H9 (cell line): ENCODE measurements at regions not wholly inside any gene's neighbourhood (a gene's known extent, or its start where the extent isn't known, plus 50 kb on each side); places are given as distances from the start of the nearest gene placed in this dataset.

Source experiments
- DNase-seq: peaks from one replicate; pipeline ENCODE4 v3.0.0-alpha.2; 2017
- H2AFZ ChIP-seq: one replicate; pipeline ENCODE4 v1.6.1; 2013; ENCODE audit warnings: mild to moderate bottlenecking, low read length, control low read depth, moderate library complexity
- H2AK5ac ChIP-seq: 2 replicates; pipeline ENCODE4 v1.6.1; 2013; ENCODE audit warnings: low read length, control low read depth, mixed read lengths; ENCODE audit not compliant: insufficient read length
- H2BK120ac ChIP-seq: one replicate; pipeline ENCODE4 v1.6.1; 2013; ENCODE audit warnings: low read depth, mild to moderate bottlenecking, low read length, control low read depth, inconsistent platforms; ENCODE audit not compliant: poor library complexity, severe bottlenecking
- H2BK12ac ChIP-seq: 2 replicates; pipeline ENCODE4 v1.6.1; 2013; ENCODE audit warnings: low read length, control low read depth, mixed read lengths, low read depth; ENCODE audit not compliant: insufficient read length
- H2BK15ac ChIP-seq: 2 replicates; pipeline ENCODE4 v1.6.1; 2013; ENCODE audit warnings: low read depth, low read length, control low read depth
- H2BK20ac ChIP-seq: one replicate; pipeline ENCODE4 v1.6.1; 2013; ENCODE audit warnings: low read depth, mild to moderate bottlenecking, low read length, control low read depth, inconsistent platforms; ENCODE audit not compliant: poor library complexity, severe bottlenecking
- H2BK5ac ChIP-seq: 2 replicates; pipeline ENCODE4 v1.6.1; 2013; ENCODE audit warnings: low read length, control low read depth, mixed read lengths; ENCODE audit not compliant: insufficient read length
- H3K14ac ChIP-seq: 2 replicates; pipeline ENCODE4 v1.6.1; 2013; ENCODE audit warnings: low read length, control low read depth; ENCODE audit not compliant: insufficient read depth
- H3K18ac ChIP-seq: 2 replicates; pipeline ENCODE4 v1.6.1; 2013; ENCODE audit warnings: low read depth, mild to moderate bottlenecking, mixed read lengths, low read length, control low read depth; ENCODE audit not compliant: insufficient read length
- H3K23ac ChIP-seq: 2 replicates; pipeline ENCODE4 v1.6.1; 2013; ENCODE audit warnings: low read length, control low read depth, mixed read lengths, low read depth; ENCODE audit not compliant: insufficient read length
- H3K23me2 ChIP-seq: 2 replicates; pipeline ENCODE4 v1.6.1; 2013; ENCODE audit warnings: low read depth, mild to moderate bottlenecking, mixed read lengths, low read length, control low read depth; ENCODE audit not compliant: insufficient read length, poor library complexity, severe bottlenecking
- H3K27ac ChIP-seq: 2 replicates; pipeline ENCODE4 v1.5.1; 2013; ENCODE audit warnings: low read length, control low read depth, mixed read lengths, low read depth; ENCODE audit not compliant: insufficient read length
- H3K27me3 ChIP-seq: 2 replicates; pipeline ENCODE4 v1.6.1; 2013; ENCODE audit warnings: low read length, control low read depth, inconsistent platforms; ENCODE audit not compliant: insufficient read depth
- H3K4ac ChIP-seq: 2 replicates; pipeline ENCODE4 v1.6.1; 2013; ENCODE audit warnings: low read depth, mild to moderate bottlenecking, control low read depth, inconsistent platforms, low read length, moderate library complexity
- H3K4me1 ChIP-seq: 2 replicates; pipeline ENCODE4 v1.6.1; 2013; ENCODE audit warnings: low read length, control low read depth, inconsistent platforms; ENCODE audit not compliant: insufficient read depth
- H3K4me2 ChIP-seq: 2 replicates; pipeline ENCODE4 v1.6.1; 2013; ENCODE audit warnings: low read length, control low read depth, mixed read lengths; ENCODE audit not compliant: insufficient read length, insufficient read depth
- H3K56ac ChIP-seq: 2 replicates; pipeline ENCODE4 v1.6.1; 2013; ENCODE audit warnings: low read depth, mild to moderate bottlenecking, mixed read lengths, low read length, control low read depth; ENCODE audit not compliant: insufficient read length
- H3K79me1 ChIP-seq: 2 replicates; pipeline ENCODE4 v1.6.1; 2013; ENCODE audit warnings: low read depth, mild to moderate bottlenecking, moderate library complexity, low read length, control low read depth, inconsistent platforms; ENCODE audit not compliant: insufficient read depth, poor library complexity, severe bottlenecking
- H3K79me2 ChIP-seq: 2 replicates; pipeline ENCODE4 v1.6.1; 2013; ENCODE audit warnings: low read length, control low read depth, inconsistent platforms; ENCODE audit not compliant: insufficient read depth
- H3K9ac ChIP-seq: 2 replicates; pipeline ENCODE4 v1.6.1; 2013; ENCODE audit warnings: low read length, control low read depth, mixed read lengths; ENCODE audit not compliant: insufficient read length; ENCODE audit errors: extremely low read depth
- H3K9me3 ChIP-seq: one replicate; pipeline ENCODE4 v1.6.1; 2013; ENCODE audit warnings: low read depth, low read length, inconsistent platforms; ENCODE audit not compliant: control insufficient read depth
- H3T11ph ChIP-seq: one replicate; pipeline ENCODE4 v1.6.1; 2013; ENCODE audit warnings: mild to moderate bottlenecking, low read length, control low read depth, inconsistent platforms
- H4K20me1 ChIP-seq: one replicate; pipeline ENCODE4 v1.6.1; 2013; ENCODE audit not compliant: control insufficient read depth, insufficient read length, insufficient read depth
- H4K5ac ChIP-seq: 2 replicates; pipeline ENCODE4 v1.6.1; 2013; ENCODE audit warnings: low read depth, mild to moderate bottlenecking, mixed read lengths, low read length, control low read depth; ENCODE audit not compliant: insufficient read length
- H4K8ac ChIP-seq: replicated peaks from 2 replicates; pipeline ENCODE4 v1.6.1; 2013; ENCODE audit warnings: low read length, control low read depth, mixed read lengths, low read depth; ENCODE audit not compliant: insufficient read length
- H4K91ac ChIP-seq: 2 replicates; pipeline ENCODE4 v1.6.1; 2013; ENCODE audit warnings: low read depth, mild to moderate bottlenecking, moderate library complexity, mixed read lengths, low read length, control low read depth; ENCODE audit not compliant: insufficient read length
- H3K27ac Mint-ChIP-seq, 3 experiments: 2 replicates in 2 of 3; 3 replicates in 1 of 3; pipeline ENCODE4 v1.8.0; 2020 to 2021; ENCODE audit warnings: mixed read lengths in 3 of 3, mild to moderate bottlenecking in 1 of 3, moderate library complexity in 1 of 3
- H3K27me3 Mint-ChIP-seq: 2 replicates; pipeline ENCODE4 v1.8.0; 2021; ENCODE audit warnings: low read depth, mild to moderate bottlenecking, moderate library complexity, mixed read lengths
- H3K36me3 Mint-ChIP-seq, 3 experiments: 2 replicates in 2 of 3; 3 replicates in 1 of 3; pipeline ENCODE4 v1.8.0; 2020 to 2021; ENCODE audit warnings: low read depth in 3 of 3, mixed read lengths in 3 of 3; ENCODE audit not compliant: insufficient read depth in 1 of 3
- H3K4me1 Mint-ChIP-seq, 2 experiments: 2 replicates each; pipeline ENCODE4 v1.8.0; 2020; ENCODE audit warnings: mixed read lengths in 2 of 2
- H3K4me3 Mint-ChIP-seq, 2 experiments: 2 replicates in 1 of 2; 3 replicates in 1 of 2; pipeline ENCODE4 v1.8.0; 2020 to 2021; ENCODE audit warnings: mild to moderate bottlenecking in 2 of 2, mixed read lengths in 2 of 2, moderate library complexity in 1 of 2
- H3K9me3 Mint-ChIP-seq, 2 experiments: 2 replicates in 1 of 2; 3 replicates in 1 of 2; pipeline ENCODE4 v1.8.0; 2020; ENCODE audit warnings: mild to moderate bottlenecking in 2 of 2, mixed read lengths in 2 of 2, moderate library complexity in 1 of 2
- WGBS: extraction: QIAGEN DNeasy Blood & Tissue Kit; methylation state at CpG from one replicate; pipeline ENCODE4 v1.1.7; 2013; ENCODE audit warnings: missing lambda C conversion rate, low lambda C conversion rate, mixed read lengths; ENCODE audit not compliant: insufficient read length; ENCODE audit errors: extremely low coverage; 5-methylcytosine and 5-hydroxymethylcytosine counted together
- TF ChIP-seq, protein P1 (sequence below): fragments of 200-600 bp; sonication (generic); conservative IDR thresholded peaks from 3 replicates; pipeline ENCODE4 v1.8.0; 2021; ENCODE audit warnings: antibody characterized with exemption, mild to moderate bottlenecking

DNA sequence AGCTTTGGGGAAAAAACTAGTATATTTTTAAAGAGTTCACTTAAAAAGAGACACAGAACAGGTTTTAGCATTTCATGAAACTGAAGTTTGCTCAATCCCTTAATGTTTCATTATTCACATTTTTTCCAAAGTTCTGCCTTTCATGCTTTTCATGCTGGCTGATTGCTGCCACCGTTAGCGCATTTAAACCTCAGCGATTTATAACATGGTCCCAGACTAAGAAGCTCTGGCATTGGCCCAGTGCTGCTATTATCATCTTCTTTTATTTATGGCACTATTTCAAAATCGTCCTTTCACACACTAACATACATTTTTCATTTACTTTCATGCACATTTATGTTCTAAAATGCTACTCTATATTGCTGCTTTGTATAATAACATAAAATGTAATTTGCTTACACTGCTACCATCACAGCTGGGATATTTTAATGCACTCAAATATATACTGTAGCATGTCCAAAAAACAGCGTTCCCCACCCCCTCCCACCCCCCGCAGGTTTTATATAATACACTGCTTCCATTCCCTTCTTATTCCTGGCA is 141.9 kb downstream of the MPP7 start:
- Mint-ChIP-seq H3K4me3 (no peak overlapping the region), H3K4me1 (peaks cover 7 to 8% of the 10 kb centered on the region in 2 experiments), H3K27ac (no peak overlapping the region), H3K27me3 (no peaks in the 10 kb centered on the region), H3K36me3 (peaks cover 0 to 9% (median 0%) of the 10 kb centered on the region in 3 experiments; a peak in 1 of 7 replicates), H3K9me3 (peaks cover 4 to 5% of the 10 kb centered on the region in 2 experiments; a peak in 2 of 5 replicates)
- Histone ChIP-seq H2BK120ac (no peak overlapping the region), H4K8ac (no peak overlapping the region), H2AFZ (no peak overlapping the region), H3K4me2 (no peak overlapping the region), H3K14ac (no peak overlapping the region), H4K20me1 (no peaks in the 10 kb centered on the region), H3K23me2 (no peaks in the 10 kb centered on the region), H3K9me3 (no peaks in the 10 kb centered on the region), H3K4me1 (no peaks in the 10 kb centered on the region), H4K91ac (no peak overlapping the region), H3K23ac (no peak overlapping the region), H3K27me3 (no peaks in the 10 kb centered on the region), H2AK5ac (no peak overlapping the region), H3K56ac (no peak overlapping the region), H3K4ac (no peak overlapping the region), H2BK15ac (no peak overlapping the region), H2BK20ac (no peak overlapping the region), H3T11ph (no peak overlapping the region), H3K18ac (no peak overlapping the region), H3K27ac (no peak overlapping the region), H3K9ac (no peak overlapping the region), H2BK5ac (no peak overlapping the region), H4K5ac (no peak overlapping the region), H2BK12ac (no peak overlapping the region), H3K79me1 (no peaks in the 10 kb centered on the region), H3K79me2 (no peaks in the 10 kb centered on the region)
- no peak for DNase-seq
- 100% methylated on average over 1 of the region's 6 CpGs for WGBS
- TF ChIP-seq, protein P1, sequence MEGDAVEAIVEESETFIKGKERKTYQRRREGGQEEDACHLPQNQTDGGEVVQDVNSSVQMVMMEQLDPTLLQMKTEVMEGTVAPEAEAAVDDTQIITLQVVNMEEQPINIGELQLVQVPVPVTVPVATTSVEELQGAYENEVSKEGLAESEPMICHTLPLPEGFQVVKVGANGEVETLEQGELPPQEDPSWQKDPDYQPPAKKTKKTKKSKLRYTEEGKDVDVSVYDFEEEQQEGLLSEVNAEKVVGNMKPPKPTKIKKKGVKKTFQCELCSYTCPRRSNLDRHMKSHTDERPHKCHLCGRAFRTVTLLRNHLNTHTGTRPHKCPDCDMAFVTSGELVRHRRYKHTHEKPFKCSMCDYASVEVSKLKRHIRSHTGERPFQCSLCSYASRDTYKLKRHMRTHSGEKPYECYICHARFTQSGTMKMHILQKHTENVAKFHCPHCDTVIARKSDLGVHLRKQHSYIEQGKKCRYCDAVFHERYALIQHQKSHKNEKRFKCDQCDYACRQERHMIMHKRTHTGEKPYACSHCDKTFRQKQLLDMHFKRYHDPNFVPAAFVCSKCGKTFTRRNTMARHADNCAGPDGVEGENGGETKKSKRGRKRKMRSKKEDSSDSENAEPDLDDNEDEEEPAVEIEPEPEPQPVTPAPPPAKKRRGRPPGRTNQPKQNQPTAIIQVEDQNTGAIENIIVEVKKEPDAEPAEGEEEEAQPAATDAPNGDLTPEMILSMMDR: no peak
